ENCODE measurements at regions not wholly inside any gene's neighbourhood (a gene's known extent, or its start where the extent isn't known, plus 50 kb on each side); places are given as distances from the start of the nearest gene placed in this dataset.

GRCh38 chr1:39085174-39085573 lies 59.0 kb downstream of the NDUFS5 start:
- Histone ChIP-seq H3K27me3 (ENCODE audit: control insufficient read depth in 2 of 2, insufficient read depth in 2 of 2, low read length in 2 of 2) (peaks cover 10 to 13% of the 10 kb centered on the region in 2 experiments), H3K79me2 (ENCODE audit: control insufficient read depth, insufficient read depth, low read length) (no peaks in the 10 kb centered on the region), H3K4me2 (ENCODE audit: insufficient read depth, low read length) (no peak overlapping the region), H3K27ac (ENCODE audit: insufficient read depth, low read depth, low read length) (no peak overlapping the region), H3K9ac (replicated peaks; ENCODE audit: extremely low read depth, insufficient read depth, low read length) (no peak overlapping the region), H2AFZ (ENCODE audit: low read depth, low read length) (no peak overlapping the region), H3K9me1 (replicated peaks; ENCODE audit: control insufficient read depth, extremely low read depth, insufficient read depth, low read length) (no peaks in the 10 kb centered on the region), H3K4me3 (replicated peaks in 1 of 3; ENCODE audit: insufficient read depth in 1 of 3, low read depth in 1 of 3, low read length in 3 of 3) (no peak overlapping the region), H3K9me3 (replicated peaks; ENCODE audit: control insufficient read depth, insufficient read depth, low read length) (no peaks in the 10 kb centered on the region), H3K36me3 (ENCODE audit: control insufficient read depth in 2 of 2, extremely low read depth in 1 of 2, insufficient read depth in 2 of 2, low read length in 2 of 2) (no peaks in the 10 kb centered on the region), H4K20me1 (replicated peaks; ENCODE audit: control insufficient read depth, extremely low read depth, insufficient read depth, low read length) (no peaks in the 10 kb centered on the region), H3K4me1 (ENCODE audit: control insufficient read depth, extremely low read depth, insufficient read depth, low read length) (no peaks in the 10 kb centered on the region)
- FAIRE-seq (no peak), DNase-seq (ENCODE audit: low read depth, low spot score) (no peak)
- POLR2A ChIA-PET = no interaction called here
- intact Hi-C loops (cut with micrococcal nuclease) = no loop called here
- TF ChIP-seq EZH2 (IDR thresholded peaks at IDR 0.05; ENCODE audit: borderline replicate concordance, low read depth, low read length, severe bottlenecking) (no peak), FOS (IDR thresholded peaks at IDR 0.05; ENCODE audit: borderline replicate concordance, insufficient read depth, low read length) (no peak), GATA2 (IDR thresholded peaks at IDR 0.05; ENCODE audit: insufficient read depth, insufficient read length, low read depth, low read length) (no peak), CTCF (IDR thresholded peaks at IDR 0.05; ENCODE audit: extremely low read depth in 1 of 2, insufficient read depth in 1 of 2, low read depth in 1 of 2, low read length in 2 of 2) (no peak), POLR2A (IDR thresholded peaks at IDR 0.05; ENCODE audit: low read depth, low read length) (no peak), JUN (IDR thresholded peaks at IDR 0.05; ENCODE audit: borderline replicate concordance, insufficient read depth, insufficient read length, low read depth) (no peak), POLR2AphosphoS5 (IDR thresholded peaks at IDR 0.05; ENCODE audit: insufficient read depth, low read depth, low read length) (no peak), MAX (IDR thresholded peaks at IDR 0.05; ENCODE audit: insufficient read depth, insufficient read length) (no peak), MYC (IDR thresholded peaks at IDR 0.05; ENCODE audit: low read depth, low read length) (no peak)
- dilution Hi-C loops (cut with MboI; ENCODE audit: extremely low pct_ligation_motif_present, low sequenced_read_pairs) = no loop called here
- no TSS peak for BruUV-seq (replicated peaks)
- CTCF ChIA-PET = interaction anchor here (1.2 kb wide), 1 partner anchor 38 kb away, joined by 3 read pairs; no protein-coding TSS in a partner anchor

All from endothelial cell of umbilical vein (primary cell).